Heart right ventricle (tissue), 16 donors: ENCODE measurements at regions not wholly inside any gene's neighbourhood (a gene's known extent, or its start where the extent isn't known, plus 50 kb on each side); places are given as distances from the start of the nearest gene placed in this dataset.

Experiments
- ATAC-seq, 8 donors: fragments of 200-7000 bp; cut with Tn5 transposase; one replicate each; pipeline ENCODE4 v1.9.1; 2020; ENCODE audit warnings: mild to moderate bottlenecking in 8 of 8, moderate library complexity in 8 of 8, moderate number of reproducible peaks in 1 of 8
- DNase-seq, 2 donors: peaks; one replicate each; pipeline ENCODE4 v3.0.0-alpha.2; 2020
- H3K27ac ChIP-seq, 10 donors: fragments of 200-600 bp; sonication (generic) in 2 of 10; one replicate each; pipeline versions ENCODE4 v1.5.0 to v1.8.0; 2020 to 2022; ENCODE audit warnings: mild to moderate bottlenecking in 3 of 10
- H3K27me3 ChIP-seq, 7 donors: fragments of 200-600 bp; one replicate each; pipeline ENCODE4 v1.8.0; 2021 to 2022; ENCODE audit warnings: mild to moderate bottlenecking in 2 of 7
- H3K36me3 ChIP-seq, 9 donors: fragments of 200-600 bp; sonication (generic) in 1 of 9; one replicate each; pipeline versions ENCODE4 v1.5.0 to v1.8.0; 2020 to 2022; ENCODE audit warnings: mild to moderate bottlenecking in 2 of 9
- H3K4me1 ChIP-seq, 9 donors: fragments of 200-600 bp; sonication (generic) in 1 of 9; one replicate each; pipeline versions ENCODE4 v1.5.0 to v1.8.0; 2020 to 2022; ENCODE audit warnings: mild to moderate bottlenecking in 4 of 9
- H3K4me3 ChIP-seq, 10 donors: fragments of 200-600 bp; sonication (generic) in 2 of 10; one replicate each; pipeline versions ENCODE4 v1.5.0 to v1.8.0; 2020 to 2022; ENCODE audit warnings: mild to moderate bottlenecking in 7 of 10, moderate library complexity in 2 of 10
- H3K9me3 ChIP-seq, 11 donors: fragments of 200-600 bp in 10 of 11; sonication (generic) in 2 of 11; one replicate each; pipeline versions ENCODE4 v1.5.0 to v1.8.0; 2013 to 2022; ENCODE audit warnings: mild to moderate bottlenecking in 2 of 11, control low read depth in 1 of 11, moderate library complexity in 1 of 11
- CTCF ChIP-seq, 9 donors: fragments of 200-600 bp; sonication (generic) in 2 of 9; IDR thresholded peaks; one replicate each; pipeline versions ENCODE4 v1.5.0 to v1.8.0; 2021 to 2022; ENCODE audit warnings: antibody characterized with exemption in 9 of 9, mild to moderate bottlenecking in 5 of 9, moderate library complexity in 1 of 9
- WGBS, 2 donors: extraction: QIAGEN DNeasy Blood & Tissue Kit; methylation state at CpG; one replicate each; pipeline ENCODE4 v1.1.7; 2013; ENCODE audit warnings: inconsistent platforms in 1 of 2; 5-methylcytosine and 5-hydroxymethylcytosine counted together
- intact Hi-C, 10 donors: fragments of 100-400 bp; cut with DNase I; formaldehyde crosslinking; loops; one replicate each; pipeline versions ENCODE4 v1.11.1 to v1.14.2; 2022
- donor health status: Arrhythmogenic right ventricular cardiomyopathy.
- donor health status: ischemic (EF 13 %, LVEDD 7.1; RV severe dilation, severe dysfunction).
- donor health status: healthy with polysubstance abuse.
- donor health status: DM: no; HTN: yes; CAD: no.
- donor health status: DM: no; HTN: no; CAD: no.
- donor health status: ischemic (EF 25% LVEDD 6.9; RV normal size, moderate dysfunction).
- donor health status: ischemic (EF 25% LVEDD 5.7; RV mildly dilated, moderate dysfunction).
- donor health status: healthy.
- donor health status: DM: yes; HTN: yes; CAD: no.
- donor health status: Ischemic cardiomyopathy.
- donor health status: ischemic (EF 35%, LVEDD 5.7; RV mildly dilated, moderate dysfunction).
- donor health status: nonischemic (EF 11% LVEDD 7.7; RV severe dilation, severe dysfunction).
- donor health status: DM: yes; HTN: yes; CAD: no.
- donor health status: PGD.
- donor health status: ischemic (EF 29% LVEDD 5.4; RV normal size, mild dysfunction).
- donor health status: nonischemic (EF 23%, LVEDD 6.1; RV moderate dilation, normal function).

GRCh38 chr5:121226765-121227164 lies 624.9 kb upstream of the FTMT start:
- H3K36me3 ChIP-seq: no peaks in the 10 kb centered on the region
- H3K9me3 ChIP-seq: peaks cover 0 to 58% (median 5%) of the 10 kb centered on the region in 11 donors
- WGBS, 2 donors: 37 to 42% methylated on average over 2 of the region's 2 CpGs
- no peak for DNase-seq
- H3K27me3 ChIP-seq: no peaks in the 10 kb centered on the region
- intact Hi-C loops: no loop called here
- no peak overlapping the region for H3K4me3 ChIP-seq
- ATAC-seq: no peak
- no peak for TF ChIP-seq CTCF (IDR thresholded peaks at IDR 0.05)
- H3K4me1 ChIP-seq: no peaks in the 10 kb centered on the region
- no peak overlapping the region for H3K27ac ChIP-seq

DNA sequence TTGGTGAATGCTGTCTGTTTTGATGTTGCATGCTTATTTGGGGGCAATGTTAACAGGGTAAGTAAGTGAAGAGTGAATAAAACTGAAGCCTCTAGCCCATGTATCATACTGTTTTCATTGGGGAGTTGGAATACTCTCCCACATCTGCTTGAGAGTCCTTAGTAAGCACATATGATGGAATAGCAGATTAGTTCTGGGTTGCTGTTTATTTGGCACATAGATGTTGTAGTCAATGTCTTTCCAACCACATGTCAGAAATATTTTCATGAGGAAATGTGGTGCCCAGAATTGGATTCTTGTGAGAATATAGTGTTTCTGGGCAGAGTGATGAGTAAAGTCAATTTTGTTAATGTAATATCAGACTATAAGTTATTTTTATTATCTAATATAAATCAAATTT lies 611.7 kb upstream of the FTMT start:
- ATAC-seq (no peak), DNase-seq (no peak)
- H3K9me3 ChIP-seq: peaks cover 0 to 9% (median 0%) of the 10 kb centered on the region in 11 donors

DNA sequence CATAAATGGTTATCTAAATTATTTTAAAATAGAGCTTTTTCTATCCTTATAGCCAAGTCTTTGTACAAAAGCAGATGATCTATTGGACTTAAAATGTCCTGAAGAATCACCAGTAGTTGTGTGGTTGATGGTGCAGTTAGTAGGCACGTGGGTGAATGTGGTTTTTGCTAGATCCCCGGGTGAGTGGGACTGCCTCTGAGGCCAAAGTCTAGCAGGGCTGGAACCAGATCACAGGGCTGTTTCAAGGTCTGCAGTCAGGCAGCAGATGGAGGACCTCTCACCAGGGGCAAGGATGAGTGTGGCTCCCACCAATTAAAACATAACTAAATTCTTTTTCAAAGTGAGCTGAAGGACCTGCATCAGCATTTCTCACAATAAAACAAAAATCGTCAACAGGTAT lies 604.7 kb upstream of the FTMT start:
- TF ChIP-seq CTCF (IDR thresholded peaks at IDR 0.05): no peak
- no peak overlapping the region for H3K27ac ChIP-seq
- H3K4me1 ChIP-seq: no peaks in the 10 kb centered on the region
- H3K36me3 ChIP-seq: no peaks in the 10 kb centered on the region
- H3K27me3 ChIP-seq: no peaks in the 10 kb centered on the region
- WGBS, 2 donors: 63 to 65% methylated on average over 3 of the region's 3 CpGs
- H3K9me3 ChIP-seq: peaks cover 0 to 14% (median 0%) of the 10 kb centered on the region in 11 donors
- no peak for DNase-seq
- no peak overlapping the region for H3K4me3 ChIP-seq
- no peak for ATAC-seq
- intact Hi-C loops: no loop called here

More for the DNA sequence above, 611.7 kb upstream of the FTMT start:
- H3K4me3 ChIP-seq: no peak overlapping the region
- no peaks in the 10 kb centered on the region for H3K4me1 ChIP-seq
- H3K36me3 ChIP-seq: no peaks in the 10 kb centered on the region
- no peaks in the 10 kb centered on the region for H3K27me3 ChIP-seq
- TF ChIP-seq CTCF (IDR thresholded peaks at IDR 0.05): no peak
- no peak overlapping the region for H3K27ac ChIP-seq
- intact Hi-C loops: no loop called here

DNA sequence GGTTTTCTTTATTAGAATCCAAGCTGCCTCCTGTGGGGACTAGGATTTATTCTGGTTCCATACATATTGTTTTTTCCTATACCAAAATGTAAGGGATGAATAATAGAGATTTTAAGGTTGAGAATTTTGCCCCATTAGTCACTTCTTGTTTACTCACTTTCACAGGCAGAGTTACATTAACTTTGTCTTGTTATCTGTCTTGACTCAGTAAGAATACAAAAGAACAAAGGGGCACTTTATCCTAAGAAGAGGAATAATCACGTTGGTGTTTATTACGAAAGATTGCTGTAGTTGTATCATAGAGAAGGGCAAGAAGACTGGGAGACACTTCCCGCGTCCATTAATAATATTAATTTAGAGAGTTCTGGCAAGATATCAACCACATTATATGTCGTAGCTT lies 599.7 kb upstream of the FTMT start:
- Histone ChIP-seq H3K4me1 (no peaks in the 10 kb centered on the region), H3K9me3 (peaks cover 0 to 14% (median 0%) of the 10 kb centered on the region in 11 donors), H3K27me3 (no peaks in the 10 kb centered on the region), H3K27ac (no peak overlapping the region), H3K36me3 (no peaks in the 10 kb centered on the region), H3K4me3 (no peak overlapping the region)
- no peak for ATAC-seq
- intact Hi-C loops: no loop called here
- no peak for TF ChIP-seq CTCF (IDR thresholded peaks at IDR 0.05)
- WGBS, 2 donors: 66 to 68% methylated on average over 5 of the region's 5 CpGs
- DNase-seq: no peak

- no peak for TF ChIP-seq CTCF (IDR thresholded peaks at IDR 0.05)
- Histone ChIP-seq H3K9me3 (peaks cover 0 to 13% (median 0%) of the 10 kb centered on the region in 11 donors), H3K4me1 (no peaks in the 10 kb centered on the region), H3K27me3 (no peaks in the 10 kb centered on the region), H3K36me3 (no peaks in the 10 kb centered on the region), H3K4me3 (no peak overlapping the region), H3K27ac (no peak overlapping the region)
- intact Hi-C loops: no loop called here
- no peak for DNase-seq
- ATAC-seq: no peak
These were observed 594.1 kb upstream of the FTMT start for GRCh38 chr5:121257621-121258020.
